ENCODE measurements at regions not wholly inside any gene's neighbourhood (a gene's known extent, or its start where the extent isn't known, plus 50 kb on each side); places are given as distances from the start of the nearest gene placed in this dataset.
"Not testable (repeated sequence)": the region's sequence is repeated elsewhere in the genome, so short reads cannot be mapped to it uniquely, and the experiment has no call there.

GRCh38 chr12:42933461-42934081 lies 344.0 kb upstream of the PRICKLE1 start:
- in situ Hi-C loops (cut with HindIII; ENCODE audit: low sequenced_read_pairs): no loop called here

GRCh38 chr12:42932936-42933335 lies 343.4 kb upstream of the PRICKLE1 start:
- in situ Hi-C loops (cut with HindIII; ENCODE audit: low sequenced_read_pairs): no loop called here

- in situ Hi-C loops (cut with HindIII; ENCODE audit: low sequenced_read_pairs): no loop called here
Measured at GRCh38 chr12:42926232-42926631, 336.7 kb upstream of the PRICKLE1 start.

- in situ Hi-C loops (cut with HindIII; ENCODE audit: low sequenced_read_pairs): no loop called here
Measured at GRCh38 chr12:42924482-42924881, 334.9 kb upstream of the PRICKLE1 start.

GRCh38 chr12:42923583-42923982 lies 334.0 kb upstream of the PRICKLE1 start:
- in situ Hi-C loops (cut with HindIII; ENCODE audit: low sequenced_read_pairs): no loop called here

GRCh38 chr12:42923156-42923555 lies 333.6 kb upstream of the PRICKLE1 start:
- in situ Hi-C loops (cut with HindIII; ENCODE audit: low sequenced_read_pairs): no loop called here

- in situ Hi-C loops (cut with HindIII; ENCODE audit: low sequenced_read_pairs): no loop called here
Measured at GRCh38 chr12:42922505-42922850, 332.9 kb upstream of the PRICKLE1 start.

- in situ Hi-C loops (cut with HindIII; ENCODE audit: low sequenced_read_pairs): no loop called here
Measured at GRCh38 chr12:42921741-42922504, 332.4 kb upstream of the PRICKLE1 start.

- in situ Hi-C loops (cut with HindIII; ENCODE audit: low sequenced_read_pairs): no loop called here
Measured at GRCh38 chr12:42919691-42920090, 330.1 kb upstream of the PRICKLE1 start.

GRCh38 chr12:42918443-42918842 lies 328.9 kb upstream of the PRICKLE1 start:
- in situ Hi-C loops (cut with HindIII; ENCODE audit: low sequenced_read_pairs): no loop called here

- in situ Hi-C loops (cut with HindIII; ENCODE audit: low sequenced_read_pairs): no loop called here
Measured at GRCh38 chr12:42916143-42916542, 326.6 kb upstream of the PRICKLE1 start.

- in situ Hi-C loops (cut with HindIII; ENCODE audit: low sequenced_read_pairs): no loop called here
Measured at GRCh38 chr12:42915426-42915825, 325.9 kb upstream of the PRICKLE1 start.

- in situ Hi-C loops (cut with HindIII; ENCODE audit: low sequenced_read_pairs): no loop called here
Measured at GRCh38 chr12:42912367-42912766, 322.8 kb upstream of the PRICKLE1 start.

- in situ Hi-C loops (cut with HindIII; ENCODE audit: low sequenced_read_pairs): no loop called here
Measured at GRCh38 chr12:42910656-42911055, 321.1 kb upstream of the PRICKLE1 start.

- in situ Hi-C loops (cut with HindIII; ENCODE audit: low sequenced_read_pairs): no loop called here
Measured at GRCh38 chr12:42908712-42909111, 319.2 kb upstream of the PRICKLE1 start.

- in situ Hi-C loops (cut with HindIII; ENCODE audit: low sequenced_read_pairs): not testable (repeated sequence)
Measured at GRCh38 chr12:42906801-42907200, 317.3 kb upstream of the PRICKLE1 start.

- in situ Hi-C loops (cut with HindIII; ENCODE audit: low sequenced_read_pairs): no loop called here
Measured at GRCh38 chr12:42905419-42905705, 315.8 kb upstream of the PRICKLE1 start.

GRCh38 chr12:42904683-42905418 lies 315.3 kb upstream of the PRICKLE1 start:
- in situ Hi-C loops (cut with HindIII; ENCODE audit: low sequenced_read_pairs): no loop called here

GRCh38 chr12:42903736-42904135 lies 314.2 kb upstream of the PRICKLE1 start:
- in situ Hi-C loops (cut with HindIII; ENCODE audit: low sequenced_read_pairs): no loop called here

GRCh38 chr12:42902001-42902400 lies 312.5 kb upstream of the PRICKLE1 start:
- in situ Hi-C loops (cut with HindIII; ENCODE audit: low sequenced_read_pairs): no loop called here

- in situ Hi-C loops (cut with HindIII; ENCODE audit: low sequenced_read_pairs): no loop called here
Measured at GRCh38 chr12:42893803-42894202, 304.3 kb upstream of the PRICKLE1 start.
